C4-2B (cell line): ENCODE measurements at regions not wholly inside any gene's neighbourhood (a gene's known extent, or its start where the extent isn't known, plus 50 kb on each side); places are given as distances from the start of the nearest gene placed in this dataset.

ENCODE experiments used
- ZFX ChIP-seq: fragments of 450-650 bp; IDR thresholded peaks from 2 replicates; pipeline ENCODE4 v1.6.1; 2017
- TF ChIP-seq, protein P1 (sequence below): fragments of 450-650 bp; conservative IDR thresholded peaks from 2 replicates; pipeline ENCODE4 v1.5.1; 2017; ENCODE audit warnings: mild to moderate bottlenecking

DNA sequence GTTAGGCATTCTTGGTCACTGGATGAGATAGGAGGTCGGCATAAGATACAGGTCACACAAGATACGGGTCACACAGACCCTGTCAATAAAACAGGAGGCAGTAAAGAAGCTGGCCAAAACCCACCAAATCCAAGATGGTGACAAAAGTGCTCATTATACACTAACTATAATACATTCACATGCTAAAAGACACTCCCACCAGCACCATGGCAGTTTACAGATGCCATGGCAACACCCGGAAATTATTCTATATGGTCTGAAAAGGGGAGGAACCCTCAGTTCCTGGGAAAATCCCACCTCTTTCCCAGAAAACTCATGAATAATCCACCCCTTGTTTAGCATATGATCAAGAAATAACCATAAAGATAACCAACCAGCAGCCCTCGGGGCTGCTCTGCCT lies 56.0 kb upstream of the PTPRM start:
- TF ChIP-seq, protein P1, sequence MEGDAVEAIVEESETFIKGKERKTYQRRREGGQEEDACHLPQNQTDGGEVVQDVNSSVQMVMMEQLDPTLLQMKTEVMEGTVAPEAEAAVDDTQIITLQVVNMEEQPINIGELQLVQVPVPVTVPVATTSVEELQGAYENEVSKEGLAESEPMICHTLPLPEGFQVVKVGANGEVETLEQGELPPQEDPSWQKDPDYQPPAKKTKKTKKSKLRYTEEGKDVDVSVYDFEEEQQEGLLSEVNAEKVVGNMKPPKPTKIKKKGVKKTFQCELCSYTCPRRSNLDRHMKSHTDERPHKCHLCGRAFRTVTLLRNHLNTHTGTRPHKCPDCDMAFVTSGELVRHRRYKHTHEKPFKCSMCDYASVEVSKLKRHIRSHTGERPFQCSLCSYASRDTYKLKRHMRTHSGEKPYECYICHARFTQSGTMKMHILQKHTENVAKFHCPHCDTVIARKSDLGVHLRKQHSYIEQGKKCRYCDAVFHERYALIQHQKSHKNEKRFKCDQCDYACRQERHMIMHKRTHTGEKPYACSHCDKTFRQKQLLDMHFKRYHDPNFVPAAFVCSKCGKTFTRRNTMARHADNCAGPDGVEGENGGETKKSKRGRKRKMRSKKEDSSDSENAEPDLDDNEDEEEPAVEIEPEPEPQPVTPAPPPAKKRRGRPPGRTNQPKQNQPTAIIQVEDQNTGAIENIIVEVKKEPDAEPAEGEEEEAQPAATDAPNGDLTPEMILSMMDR = no peak
- TF ChIP-seq ZFX = no peak
